ENCODE measurements at regions not wholly inside any gene's neighbourhood (a gene's known extent, or its start where the extent isn't known, plus 50 kb on each side); places are given as distances from the start of the nearest gene placed in this dataset.

GRCh38 chr4:10279261-10279660, 162.7 kb upstream of the WDR1 start:
- ChIA-PET CTCF (no interaction called here), POLR2A (no interaction called here)
- ATAC-seq (no peak), DNase-seq (ENCODE audit: low spot score) (no peak)
- TF ChIP-seq ZSCAN18 (CRISPR knock-in tag; IDR thresholded peaks at IDR 0.05): no peak
- no peak for TF ChIP-seq PREB (CRISPR knock-in tag; IDR thresholded peaks at IDR 0.05; ENCODE audit: borderline replicate concordance)
- no peak for TF ChIP-seq CREM (CRISPR knock-in tag; IDR thresholded peaks at IDR 0.05)
- no peak for TF ChIP-seq TCF7 (CRISPR knock-in tag; IDR thresholded peaks at IDR 0.05; ENCODE audit: low read depth)
- TF ChIP-seq SMAD3 (CRISPR knock-in tag; IDR thresholded peaks at IDR 0.05; ENCODE audit: borderline replicate concordance): no peak
- TF ChIP-seq GRHL2 (CRISPR knock-in tag; IDR thresholded peaks at IDR 0.05; ENCODE audit: insufficient replicate concordance, severe bottlenecking): no peak
- TF ChIP-seq JAZF1 (CRISPR knock-in tag; IDR thresholded peaks at IDR 0.05): no peak
- no peak for TF ChIP-seq MAX (CRISPR knock-in tag; IDR thresholded peaks at IDR 0.05)
- no peak for TF ChIP-seq FOXJ3 (CRISPR knock-in tag; IDR thresholded peaks at IDR 0.05; ENCODE audit: borderline replicate concordance)
- TF ChIP-seq ZNF219 (CRISPR knock-in tag; IDR thresholded peaks at IDR 0.05; ENCODE audit: borderline replicate concordance): no peak
- TF ChIP-seq ZNF317 (CRISPR knock-in tag; IDR thresholded peaks at IDR 0.05; ENCODE audit: borderline replicate concordance, low read depth): no peak
- TF ChIP-seq CBFB (CRISPR knock-in tag; IDR thresholded peaks at IDR 0.05; ENCODE audit: low read depth): no peak
- TF ChIP-seq HMGA2 (CRISPR knock-in tag; IDR thresholded peaks at IDR 0.05): no peak
- TF ChIP-seq ESRRA (CRISPR knock-in tag; IDR thresholded peaks at IDR 0.05; ENCODE audit: borderline replicate concordance): no peak
- TF ChIP-seq MLX (CRISPR knock-in tag; IDR thresholded peaks at IDR 0.05): no peak
- TF ChIP-seq PRDM15 (CRISPR knock-in tag; IDR thresholded peaks at IDR 0.05): no peak
- no peak for TF ChIP-seq CDX4 (CRISPR knock-in tag; IDR thresholded peaks at IDR 0.05; ENCODE audit: borderline replicate concordance)
- no peak for TF ChIP-seq ZNF121 (CRISPR knock-in tag; IDR thresholded peaks at IDR 0.05)
- no peak for TF ChIP-seq CREB1 (CRISPR knock-in tag; IDR thresholded peaks at IDR 0.05)
- H3K9me3 Mint-ChIP-seq: peaks cover 71% of the 10 kb centered on the region
- no peak overlapping the region for H3K27ac Mint-ChIP-seq
- H3K4me1 Mint-ChIP-seq: no peaks in the 10 kb centered on the region
- H3K27me3 Mint-ChIP-seq (ENCODE audit: low read depth): peaks cover 17% of the 10 kb centered on the region
- no peak overlapping the region for H3K4me3 Mint-ChIP-seq
- H3K36me3 Mint-ChIP-seq: peaks cover 7% of the 10 kb centered on the region; the same call in 1 of the 2 replicates

Data from WTC11 (cell line).